Activated CD8-positive, alpha-beta T cell treated with anti-CD3 and anti-CD28 coated beads for 36 hours (primary cell): ENCODE measurements at regions not wholly inside any gene's neighbourhood (a gene's known extent, or its start where the extent isn't known, plus 50 kb on each side); places are given as distances from the start of the nearest gene placed in this dataset.

Experiments used
- ATAC-seq: fragments of 200-7000 bp; cut with Tn5 transposase; one replicate; pipeline ENCODE4 v1.10.0; 2021; ENCODE audit warnings: mild to moderate bottlenecking, moderate library complexity
- CTCF ChIA-PET: fragments of 350-600 bp; sonication (Branson Sonifier 250); formaldehyde crosslinking; loops from one replicate; lab custom pipeline; 2021; ENCODE audit warnings: antibody characterized with exemption; lab: Charles Lee
- POLR2A ChIA-PET: fragments of 350-600 bp; sonication (Branson Sonifier 250); formaldehyde crosslinking; loops from one replicate; lab custom pipeline; 2021; ENCODE audit warnings: antibody characterized with exemption; lab: Charles Lee
- DNase-seq: peaks from one replicate; pipeline ENCODE4 v3.0.0-alpha.2; 2020
- H3K27ac Mint-ChIP-seq: one replicate; pipeline ENCODE4 v1.8.0; 2021; ENCODE audit warnings: mild to moderate bottlenecking, mixed read lengths
- H3K27me3 Mint-ChIP-seq: one replicate; pipeline ENCODE4 v1.8.0; 2021; ENCODE audit warnings: mixed read lengths
- H3K36me3 Mint-ChIP-seq: one replicate; pipeline ENCODE4 v1.8.0; 2021; ENCODE audit warnings: low read depth, mixed read lengths
- H3K4me1 Mint-ChIP-seq: one replicate; pipeline ENCODE4 v1.8.0; 2021; ENCODE audit warnings: low read depth, mixed read lengths
- H3K4me3 Mint-ChIP-seq: one replicate; pipeline ENCODE4 v1.8.0; 2021; ENCODE audit warnings: mild to moderate bottlenecking, moderate library complexity, mixed read lengths
- H3K9me3 Mint-ChIP-seq: one replicate; pipeline ENCODE4 v1.8.0; 2021; ENCODE audit warnings: mixed read lengths
- intact Hi-C: fragments of 100-400 bp; cut with micrococcal nuclease; formaldehyde crosslinking; loops from one replicate; pipeline ENCODE4 v1.10.0; 2022
- TF ChIP-seq, protein P1 (sequence below): fragments of 200-600 bp; IDR thresholded peaks from one replicate; pipeline ENCODE4 v1.8.0; 2022; ENCODE audit warnings: antibody characterized with exemption, mild to moderate bottlenecking

DNA sequence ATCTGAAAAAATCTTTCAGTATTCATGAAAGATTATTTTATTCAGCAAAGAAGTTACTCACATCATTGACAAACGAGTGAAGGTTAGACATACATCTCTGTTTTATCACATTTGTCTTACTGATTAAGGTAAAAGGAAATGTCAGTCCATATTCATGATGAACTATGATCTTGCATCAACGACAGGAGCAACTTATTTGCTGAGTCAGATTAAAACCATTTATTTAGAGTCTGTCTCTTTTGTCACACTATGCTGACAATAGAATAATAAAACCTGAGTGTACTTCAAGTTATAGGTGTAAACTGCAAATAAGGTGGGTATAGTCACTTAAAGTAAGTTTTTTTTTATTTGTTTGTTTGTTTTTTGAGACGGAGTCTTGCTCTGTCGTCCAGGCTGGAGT, 216.5 kb upstream of the SEMA3C start:
- Mint-ChIP-seq H3K27me3 (no peaks in the 10 kb centered on the region), H3K4me3 (no peak overlapping the region), H3K27ac (no peak overlapping the region), H3K36me3 (no peaks in the 10 kb centered on the region), H3K9me3 (peaks cover 3% of the 10 kb centered on the region), H3K4me1 (no peaks in the 10 kb centered on the region)
- CTCF ChIA-PET, result no interaction called here
- POLR2A ChIA-PET, result no interaction called here
- intact Hi-C loops, result no loop called here
- TF ChIP-seq, protein P1, sequence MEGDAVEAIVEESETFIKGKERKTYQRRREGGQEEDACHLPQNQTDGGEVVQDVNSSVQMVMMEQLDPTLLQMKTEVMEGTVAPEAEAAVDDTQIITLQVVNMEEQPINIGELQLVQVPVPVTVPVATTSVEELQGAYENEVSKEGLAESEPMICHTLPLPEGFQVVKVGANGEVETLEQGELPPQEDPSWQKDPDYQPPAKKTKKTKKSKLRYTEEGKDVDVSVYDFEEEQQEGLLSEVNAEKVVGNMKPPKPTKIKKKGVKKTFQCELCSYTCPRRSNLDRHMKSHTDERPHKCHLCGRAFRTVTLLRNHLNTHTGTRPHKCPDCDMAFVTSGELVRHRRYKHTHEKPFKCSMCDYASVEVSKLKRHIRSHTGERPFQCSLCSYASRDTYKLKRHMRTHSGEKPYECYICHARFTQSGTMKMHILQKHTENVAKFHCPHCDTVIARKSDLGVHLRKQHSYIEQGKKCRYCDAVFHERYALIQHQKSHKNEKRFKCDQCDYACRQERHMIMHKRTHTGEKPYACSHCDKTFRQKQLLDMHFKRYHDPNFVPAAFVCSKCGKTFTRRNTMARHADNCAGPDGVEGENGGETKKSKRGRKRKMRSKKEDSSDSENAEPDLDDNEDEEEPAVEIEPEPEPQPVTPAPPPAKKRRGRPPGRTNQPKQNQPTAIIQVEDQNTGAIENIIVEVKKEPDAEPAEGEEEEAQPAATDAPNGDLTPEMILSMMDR, result no peak
- no peak for ATAC-seq
- no peak for DNase-seq

DNA sequence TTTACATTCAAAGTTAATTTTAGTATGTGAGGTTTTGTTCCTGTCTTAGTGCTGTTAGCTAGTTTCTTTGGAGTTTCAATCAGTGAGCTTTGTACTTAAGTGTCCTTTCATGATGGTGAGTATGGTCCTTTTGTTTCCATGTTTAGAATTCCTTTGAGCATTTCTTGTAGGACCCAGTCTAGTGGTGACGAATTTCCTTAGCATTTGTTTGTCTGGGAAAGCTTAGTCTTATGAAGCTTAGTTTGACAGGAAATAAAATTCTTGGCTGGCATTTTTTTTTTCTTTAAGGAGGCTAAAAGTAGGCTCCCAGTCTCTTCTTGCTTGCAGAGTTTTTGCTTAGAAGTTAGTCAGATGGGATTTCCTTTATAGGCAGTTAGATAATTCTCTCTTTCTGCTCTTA, 209.2 kb upstream of the SEMA3C start:
- Mint-ChIP-seq H3K9me3 (peaks cover 19% of the 10 kb centered on the region), H3K27ac (no peak overlapping the region), H3K36me3 (no peaks in the 10 kb centered on the region), H3K4me1 (no peaks in the 10 kb centered on the region), H3K27me3 (no peaks in the 10 kb centered on the region), H3K4me3 (no peak overlapping the region)
- DNase-seq, result no peak
- ATAC-seq, result no peak
- TF ChIP-seq, protein P1, result no peak
- ChIA-PET CTCF (no interaction called here), POLR2A (no interaction called here)
- intact Hi-C loops, result no loop called here

DNA sequence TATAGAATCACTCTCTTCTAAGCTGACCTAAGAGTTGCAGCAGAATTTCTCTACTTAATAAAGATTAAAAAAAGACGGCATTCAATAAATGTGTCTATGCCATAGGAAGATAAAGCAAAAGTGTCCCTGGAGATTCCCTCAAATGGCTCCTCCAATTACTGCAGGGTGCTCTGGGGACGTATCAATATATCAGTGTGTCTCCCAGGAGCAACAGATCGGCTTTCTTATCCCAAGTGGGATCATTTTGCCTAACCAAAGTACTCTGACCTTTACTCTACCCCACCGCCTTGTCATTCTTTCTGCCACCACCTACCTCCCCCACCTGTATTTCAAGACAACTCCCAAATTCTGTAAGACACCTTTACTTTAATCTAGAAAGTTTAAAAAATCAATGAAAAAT, 202.0 kb upstream of the SEMA3C start:
- intact Hi-C loops, result no loop called here
- TF ChIP-seq, protein P1, result no peak
- Mint-ChIP-seq H3K4me1 (no peaks in the 10 kb centered on the region), H3K9me3 (peaks cover 5% of the 10 kb centered on the region), H3K27ac (no peak overlapping the region), H3K27me3 (no peaks in the 10 kb centered on the region), H3K4me3 (no peak overlapping the region), H3K36me3 (no peaks in the 10 kb centered on the region)
- DNase-seq (no peak), ATAC-seq (no peak)
- ChIA-PET POLR2A (no interaction called here), CTCF (no interaction called here)

DNA sequence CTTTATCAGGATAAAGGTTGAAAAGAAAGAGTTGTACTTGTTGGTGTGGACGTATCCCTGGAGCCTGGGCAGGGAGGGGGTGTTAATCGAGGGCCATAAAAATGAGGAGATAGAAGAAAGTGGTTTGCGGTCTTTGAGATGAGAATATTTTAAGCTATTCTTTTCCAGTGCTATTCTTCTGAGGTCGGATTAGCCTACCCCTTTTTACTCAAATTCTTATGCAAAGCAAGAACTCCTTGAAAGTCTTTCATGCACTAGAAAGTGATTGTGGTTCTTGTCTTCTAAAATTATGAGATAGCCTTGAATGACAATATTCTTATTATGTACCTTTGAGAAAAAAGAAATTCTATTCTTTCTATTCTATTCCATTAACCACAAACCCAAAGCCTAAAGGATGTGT, 201.3 kb upstream of the SEMA3C start:
- no peak overlapping the region for H3K27ac Mint-ChIP-seq
- POLR2A ChIA-PET, result no interaction called here
- H3K27me3 Mint-ChIP-seq, result no peaks in the 10 kb centered on the region
- no peak for DNase-seq
- TF ChIP-seq, protein P1, result no peak
- CTCF ChIA-PET, result no interaction called here
- H3K4me1 Mint-ChIP-seq, result no peaks in the 10 kb centered on the region
- intact Hi-C loops, result no loop called here
- ATAC-seq, result no peak
- H3K36me3 Mint-ChIP-seq, result no peaks in the 10 kb centered on the region
- H3K9me3 Mint-ChIP-seq, result peaks cover 5% of the 10 kb centered on the region
- H3K4me3 Mint-ChIP-seq, result no peak overlapping the region

DNA sequence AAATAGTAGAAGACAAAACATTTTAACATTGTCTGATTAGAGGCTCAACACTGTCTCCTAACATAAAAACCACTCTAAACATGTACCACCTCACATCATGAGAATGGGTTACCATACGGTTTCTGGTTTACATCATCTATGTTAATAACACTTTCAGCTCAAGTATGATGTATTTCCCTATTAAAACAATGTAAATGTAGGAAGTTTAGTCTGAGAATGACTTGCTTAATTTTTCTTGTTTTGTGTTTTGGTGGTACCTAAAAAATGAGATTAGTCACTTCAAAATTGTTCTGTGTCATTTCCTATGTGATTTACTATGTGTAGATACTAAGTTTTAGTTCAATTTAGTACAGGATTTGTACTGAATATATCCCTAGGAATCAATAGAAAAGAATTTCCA, 195.8 kb upstream of the SEMA3C start:
- TF ChIP-seq, protein P1, result no peak
- CTCF ChIA-PET, result no interaction called here
- intact Hi-C loops, result no loop called here
- ATAC-seq (no peak), DNase-seq (no peak)
- Mint-ChIP-seq H3K4me3 (no peak overlapping the region), H3K4me1 (no peaks in the 10 kb centered on the region), H3K36me3 (no peaks in the 10 kb centered on the region), H3K9me3 (peaks cover 1% of the 10 kb centered on the region), H3K27me3 (no peaks in the 10 kb centered on the region), H3K27ac (no peak overlapping the region)
- POLR2A ChIA-PET, result interaction anchor here (0.6 kb wide), 1 partner anchor 1627 kb away, joined by 3 read pairs; no protein-coding TSS in a partner anchor
